Non-pigmented ciliary epithelial cell (primary cell): ENCODE measurements at regions not wholly inside any gene's neighbourhood (a gene's known extent, or its start where the extent isn't known, plus 50 kb on each side); places are given as distances from the start of the nearest gene placed in this dataset.
A peak's percentile ranks its signal among the peaks of the same experiment; 100 is the strongest.

Source experiments
- DNase-seq: peaks from one replicate; pipeline ENCODE4 v3.0.0-alpha.2; 2010; ENCODE audit warnings: low read depth

GRCh38 chr5:167485061-167485774 is 806.2 kb upstream of the WWC1 start:
- DNase-seq = no peak

GRCh38 chr5:167488371-167488770 is 803.1 kb upstream of the WWC1 start:
- DNase-seq = no peak

GRCh38 chr5:167489202-167489601 is 802.2 kb upstream of the WWC1 start:
- peak; percentile 40 for DNase-seq

GRCh38 chr5:167503926-167504720 is 787.3 kb upstream of the WWC1 start:
- no peak for DNase-seq

DNA sequence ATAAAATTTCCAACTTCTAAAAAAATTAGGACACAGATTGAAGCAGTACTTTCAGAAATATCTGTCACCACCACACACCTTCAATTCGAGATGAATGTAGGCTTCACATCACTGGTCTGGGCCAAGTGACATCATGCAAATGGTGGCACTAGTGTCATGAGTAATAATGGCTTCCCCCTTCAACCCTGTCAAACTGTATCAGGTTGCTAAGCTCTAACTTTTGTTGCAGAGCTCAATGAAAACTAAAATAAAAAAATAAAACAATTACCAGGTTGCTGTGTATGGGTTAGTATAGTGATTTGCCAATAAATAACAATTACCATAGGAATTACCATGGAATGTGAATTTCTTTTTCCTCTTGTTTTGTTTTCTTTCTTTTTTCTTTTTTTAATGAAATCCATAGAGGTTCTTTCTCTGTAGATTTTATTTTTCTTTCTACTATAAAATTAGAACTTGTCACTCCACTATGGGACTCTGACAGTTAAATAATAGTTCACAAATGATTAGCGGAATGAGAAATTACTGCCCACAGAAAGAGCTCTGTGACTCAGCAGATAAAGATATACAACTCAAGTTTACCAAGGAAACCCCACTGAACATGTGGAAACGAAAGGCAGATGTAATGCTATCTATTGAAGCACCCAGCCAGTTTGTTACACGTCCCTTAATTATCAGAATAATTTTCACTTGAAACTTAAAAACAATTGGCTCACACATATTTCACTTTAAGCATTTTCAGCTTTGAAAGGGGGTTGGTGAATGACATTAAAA is 783.8 kb upstream of the WWC1 start:
- no peak for DNase-seq

DNA sequence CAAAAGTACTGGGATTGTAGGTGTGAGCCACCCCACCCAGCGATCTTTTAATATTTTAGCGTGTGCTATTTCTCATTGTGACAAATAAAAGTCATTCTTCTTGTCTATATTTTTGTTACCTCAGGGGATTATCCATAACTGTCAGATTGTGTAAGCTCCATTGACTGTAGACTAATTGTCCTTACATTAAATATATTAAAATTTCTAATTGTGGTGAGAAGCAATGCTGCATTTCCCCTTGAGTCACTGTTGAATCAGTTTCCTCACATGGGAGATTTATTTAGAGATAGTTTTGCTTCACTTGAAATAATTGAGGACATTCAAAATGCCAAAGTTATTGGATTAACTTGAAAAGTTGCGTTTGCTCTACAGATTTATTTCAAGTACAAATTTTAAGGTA is 782.4 kb upstream of the WWC1 start:
- DNase-seq = no peak

DNA sequence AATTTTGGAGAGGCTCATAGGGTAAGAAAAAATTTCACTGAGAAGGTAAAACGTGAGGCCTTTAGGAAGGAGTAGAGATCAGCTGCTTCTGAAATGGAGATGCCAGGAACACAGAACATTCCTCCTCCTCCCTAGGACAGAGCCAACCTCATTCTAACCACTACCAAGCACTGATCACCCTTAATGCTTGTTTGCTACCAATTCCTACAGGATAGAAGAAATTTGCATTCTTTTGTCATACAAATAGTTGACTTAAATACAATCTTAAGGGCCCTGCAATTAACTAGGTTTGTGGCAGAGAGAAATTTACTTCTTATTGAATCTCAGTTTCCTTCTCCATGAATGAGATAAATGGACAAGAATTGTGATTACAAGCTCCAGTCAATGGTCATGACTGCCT is 780.2 kb upstream of the WWC1 start:
- DNase-seq = no peak

- no peak for DNase-seq
These were observed 779.3 kb upstream of the WWC1 start for GRCh38 chr5:167512111-167512510.

DNA sequence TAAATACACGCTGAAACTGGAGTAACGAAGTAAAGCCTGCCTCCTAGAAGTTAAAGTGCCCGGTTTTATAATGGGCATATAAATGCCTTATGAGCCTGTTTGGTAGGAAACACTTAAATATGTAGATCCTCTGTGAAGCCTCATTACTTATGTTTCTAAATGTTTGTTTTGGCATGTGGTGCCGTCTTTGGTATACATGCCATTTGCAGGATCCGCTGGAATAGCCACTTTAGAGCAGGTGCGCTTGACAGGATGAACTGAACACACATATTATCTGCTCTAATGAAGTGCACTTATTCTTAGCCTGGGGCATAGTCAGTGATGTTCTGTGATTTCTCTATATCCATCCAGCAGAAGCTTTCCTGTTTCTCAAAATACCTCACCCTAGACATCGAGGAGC is 778.1 kb upstream of the WWC1 start:
- no peak for DNase-seq

DNA sequence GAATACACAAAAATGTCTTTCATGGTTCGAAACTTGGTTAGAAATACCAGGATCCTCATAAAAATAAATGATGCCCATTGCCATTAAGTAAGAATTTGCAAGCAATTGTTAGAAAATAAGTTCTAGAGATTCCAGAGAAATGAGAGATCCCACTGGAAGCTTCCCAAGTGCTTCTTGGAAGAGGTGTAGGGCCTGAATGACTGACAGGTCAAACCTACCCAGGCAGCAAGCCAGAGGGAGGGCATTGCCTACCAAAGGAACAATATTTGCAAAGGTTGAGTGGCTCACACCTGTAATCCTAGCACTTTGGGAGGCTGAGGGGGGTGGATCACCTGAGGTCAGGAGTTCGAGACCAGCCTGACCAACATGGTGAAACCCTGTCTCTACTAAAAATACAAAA is 777.0 kb upstream of the WWC1 start:
- DNase-seq = no peak

DNA sequence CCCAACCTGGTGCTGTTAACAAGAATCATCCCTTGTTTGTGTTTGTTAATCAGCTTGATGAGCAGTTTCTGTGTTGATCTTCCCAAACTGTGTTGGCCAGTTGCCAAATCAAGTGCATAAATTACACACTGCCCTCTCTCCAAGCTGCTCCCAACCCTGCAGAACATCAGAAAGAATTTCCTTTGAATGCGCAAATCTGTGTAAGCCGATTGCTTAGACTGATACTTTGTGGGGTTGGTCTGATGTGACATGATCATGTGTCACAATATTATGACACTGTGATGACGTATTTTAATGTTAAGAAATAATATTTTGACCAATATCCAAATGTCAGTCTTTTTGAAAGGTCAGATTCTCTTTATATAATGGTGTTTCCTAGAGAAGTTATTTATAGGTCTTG is 766.4 kb upstream of the WWC1 start:
- no peak for DNase-seq

DNA sequence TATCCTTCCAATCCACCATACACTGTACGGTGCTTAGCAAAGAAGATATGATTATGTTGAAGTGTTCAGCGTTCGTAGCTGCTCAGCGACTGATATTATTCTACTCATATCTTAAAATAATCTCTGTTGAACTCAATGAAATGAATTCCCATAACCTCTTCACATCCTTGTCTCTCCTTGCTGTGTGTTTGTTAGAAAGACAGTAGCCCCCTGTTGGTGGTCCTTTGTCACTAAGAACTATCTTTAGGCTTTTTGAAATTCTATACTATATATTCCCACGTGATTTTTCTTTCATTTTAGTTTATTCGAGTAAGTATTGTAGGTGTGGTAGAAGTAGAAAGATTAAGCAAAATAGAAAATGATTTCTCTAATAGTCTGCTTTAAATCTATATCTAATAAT is 762.8 kb upstream of the WWC1 start:
- DNase-seq = no peak

DNA sequence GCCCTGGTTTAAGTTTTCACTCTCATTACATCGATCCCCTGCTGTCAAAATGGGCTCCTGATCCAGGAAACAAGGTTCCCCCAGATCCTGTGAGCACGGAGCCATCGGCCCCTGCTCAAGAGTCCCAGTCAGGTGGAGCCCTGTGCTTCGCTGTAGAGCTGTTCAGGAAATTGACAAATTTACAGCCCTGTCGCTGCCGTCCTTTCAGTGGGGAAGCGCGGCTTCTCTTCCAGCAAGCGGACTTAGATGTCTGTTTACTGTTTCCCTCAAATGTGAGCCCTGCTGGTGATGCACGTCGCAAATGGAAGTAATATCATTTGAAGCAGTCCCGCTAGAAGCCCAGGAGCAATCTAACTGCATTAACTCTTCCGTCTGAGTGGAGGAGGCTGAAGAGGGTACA is 760.9 kb upstream of the WWC1 start:
- no peak for DNase-seq

DNA sequence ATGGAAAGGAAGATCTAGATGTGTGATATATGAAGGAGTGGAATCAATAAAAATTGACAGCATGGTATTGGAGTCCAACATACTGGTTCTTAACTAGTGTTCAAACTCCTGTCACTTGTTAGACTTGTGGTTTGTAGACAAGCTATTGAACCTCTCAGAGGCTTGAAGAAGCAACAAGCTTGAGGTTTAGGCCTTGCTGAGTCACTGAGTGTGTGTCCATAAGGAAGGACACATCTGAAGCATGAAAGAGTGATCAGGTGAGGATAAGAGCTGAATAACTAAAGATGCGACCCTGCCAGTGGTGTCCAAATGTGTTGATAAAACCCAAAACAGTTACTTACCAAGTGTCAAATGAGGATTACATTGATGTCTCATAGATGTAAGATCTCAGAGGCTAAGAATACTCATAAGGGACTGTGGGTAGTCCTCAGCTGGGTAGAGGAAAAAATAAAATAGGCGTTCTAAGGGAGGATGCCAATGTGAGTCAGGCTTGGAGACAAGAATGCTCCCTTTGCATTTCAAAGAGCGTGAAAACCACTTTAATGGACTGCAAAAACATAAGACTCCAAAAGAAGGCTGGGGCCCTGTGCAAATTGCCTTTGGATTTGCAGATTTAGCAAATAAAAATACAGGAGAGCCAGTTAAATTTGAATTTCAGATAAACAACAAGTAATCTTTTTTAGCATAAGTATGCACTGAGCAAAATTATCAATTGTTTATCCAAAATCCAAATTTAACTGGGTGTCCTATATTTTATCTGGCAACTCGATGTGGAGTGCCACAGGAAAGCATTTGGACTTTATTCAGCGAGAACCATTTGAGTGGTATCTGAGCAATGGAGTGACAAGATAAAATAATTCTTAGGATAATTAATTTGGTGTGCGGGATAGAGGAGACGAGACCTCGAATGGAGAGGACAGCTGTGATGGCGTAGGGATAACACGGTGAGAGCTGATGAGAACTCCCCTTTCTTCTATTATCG is 757.3 kb upstream of the WWC1 start:
- DNase-seq = no peak

DNA sequence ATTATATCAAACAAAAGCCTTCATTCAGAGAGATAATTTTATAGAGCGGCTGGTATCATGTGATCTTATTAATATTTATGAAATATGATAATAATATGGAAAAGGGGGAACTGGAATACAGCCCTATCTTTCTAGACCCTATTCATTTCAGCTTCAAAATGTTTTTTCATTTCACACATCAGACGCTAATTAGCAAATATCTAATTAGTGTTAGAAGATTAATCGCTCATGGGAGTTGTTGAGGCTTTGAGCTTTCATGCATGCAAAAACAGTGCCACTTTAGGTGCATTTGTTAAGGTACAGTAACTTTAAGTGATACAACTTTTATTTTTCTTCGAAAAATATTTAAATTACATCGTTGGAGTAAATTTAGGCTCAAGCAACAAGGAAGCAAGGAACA is 751.7 kb upstream of the WWC1 start:
- no peak for DNase-seq

- peak; percentile 5 for DNase-seq
These were observed 745.2 kb upstream of the WWC1 start for GRCh38 chr5:167546270-167546669.

- no peak for DNase-seq
These were observed 739.1 kb upstream of the WWC1 start for GRCh38 chr5:167552356-167552755.

DNA sequence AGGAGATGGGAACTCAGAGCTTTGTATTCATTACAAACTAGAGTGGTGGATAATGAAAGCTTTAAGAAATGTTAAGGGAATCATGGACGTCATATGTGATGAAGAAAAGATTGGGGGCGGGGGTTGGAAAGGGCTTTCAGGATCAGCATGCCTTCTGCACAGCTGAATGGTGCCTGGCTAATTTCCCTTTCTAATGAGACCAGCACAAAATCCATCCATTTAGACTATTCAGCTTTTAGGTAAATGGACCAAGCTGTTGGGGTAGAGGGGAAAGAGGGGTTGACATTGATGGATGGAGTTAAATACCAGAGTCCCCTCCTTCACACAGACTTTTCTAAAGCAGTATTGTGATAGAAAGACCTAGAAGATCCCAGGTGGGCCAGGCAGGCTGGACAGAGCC is 737.9 kb upstream of the WWC1 start:
- DNase-seq = no peak

DNA sequence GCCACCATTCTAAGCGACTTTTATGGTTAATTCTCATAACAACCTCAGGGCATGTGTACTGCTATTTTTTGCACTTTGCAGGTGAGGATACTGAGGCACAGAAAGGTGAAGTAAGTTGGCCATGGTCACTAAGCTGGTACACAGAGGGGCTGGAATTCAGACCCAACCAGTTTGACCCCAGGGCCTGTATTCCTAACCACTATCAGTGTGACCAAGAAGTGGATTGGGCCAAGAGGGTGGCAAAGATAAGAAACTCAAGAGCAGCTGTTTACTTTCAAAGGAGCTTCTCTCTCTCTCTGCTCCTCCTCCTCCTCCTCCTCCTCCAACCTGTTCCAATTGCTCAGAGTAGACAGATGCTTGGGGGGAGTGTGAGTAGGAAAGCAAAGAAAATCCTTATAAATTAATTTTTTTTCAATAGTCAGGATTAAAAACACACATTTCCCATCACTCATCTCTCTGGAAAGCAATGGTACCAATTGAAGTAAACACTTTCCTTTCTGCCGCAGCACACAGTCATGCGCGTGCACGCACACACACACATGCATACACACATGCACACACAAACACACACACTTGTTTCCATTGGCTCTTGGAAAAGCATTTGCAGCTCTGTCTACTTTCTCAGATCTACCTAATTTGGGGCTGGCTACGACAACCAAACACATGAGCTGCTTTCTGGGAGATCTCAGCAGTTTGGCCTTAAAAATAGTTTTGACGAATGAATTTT is 736.7 kb upstream of the WWC1 start:
- no peak for DNase-seq

DNA sequence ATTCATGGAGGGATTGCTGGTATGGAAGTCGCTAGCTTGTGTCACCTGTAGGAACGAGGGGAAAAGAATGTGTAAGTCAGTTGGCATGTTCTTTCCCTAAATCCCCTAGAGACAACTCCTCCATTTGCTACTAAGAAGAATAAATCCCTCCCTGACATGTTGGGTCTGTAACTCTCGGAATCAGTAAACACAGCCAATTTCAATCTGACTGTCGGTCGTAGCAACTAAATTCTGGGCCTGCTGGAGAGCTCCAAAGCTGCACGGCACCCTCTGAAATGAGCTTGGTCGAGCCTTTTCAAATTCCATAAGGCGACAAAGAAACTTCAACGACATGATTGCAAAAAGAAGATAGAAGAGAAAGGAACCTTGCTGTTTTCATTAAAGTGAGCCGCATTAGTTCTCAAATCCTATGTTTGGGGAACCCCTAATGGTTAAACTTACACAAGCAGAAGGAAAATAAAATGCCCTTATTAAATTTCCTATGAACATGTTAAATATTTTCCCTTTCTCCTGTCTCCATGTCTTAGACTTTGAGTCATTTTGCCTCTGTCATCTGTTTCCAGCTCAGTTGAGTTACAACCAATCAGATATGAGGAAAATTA is 735.8 kb upstream of the WWC1 start:
- DNase-seq = no peak

DNA sequence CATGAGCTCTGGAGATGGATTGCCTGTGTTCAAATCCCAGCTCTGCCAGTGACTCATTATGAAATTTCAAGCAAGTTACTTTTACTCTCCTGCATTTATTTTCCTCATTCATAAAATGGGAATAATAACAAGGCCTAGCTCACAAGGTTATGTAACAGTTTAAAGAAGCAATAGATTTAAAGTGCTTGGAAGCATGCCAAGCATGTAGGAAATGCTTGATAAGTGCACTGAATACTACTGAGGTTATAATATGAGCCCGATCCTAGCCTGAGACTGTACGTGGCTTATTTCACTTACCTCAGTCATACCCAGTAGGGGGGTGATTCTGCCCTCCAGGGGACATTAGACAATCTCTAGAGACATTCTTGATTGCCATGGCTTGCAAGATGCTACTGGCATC is 734.1 kb upstream of the WWC1 start:
- no peak for DNase-seq
